Esophagus muscularis mucosa (tissue), 4 donors: ENCODE measurements at regions not wholly inside any gene's neighbourhood (a gene's known extent, or its start where the extent isn't known, plus 50 kb on each side); places are given as distances from the start of the nearest gene placed in this dataset.

Source experiments
- DNase-seq: peaks from one replicate; pipeline ENCODE4 v3.0.0-alpha.2; 2017; ENCODE audit errors: extremely low spot score
- H3K27ac ChIP-seq, 4 donors: fragments of 200-600 bp; sonication (generic); replicated peaks in 1 of 4; 1 replicate in 3 of 4; 2 replicates in 1 of 4; pipeline ENCODE4 v1.5.1; 2016 to 2019; ENCODE audit warnings: mild to moderate bottlenecking in 1 of 4
- H3K27me3 ChIP-seq, 4 donors: fragments of 200-600 bp; sonication (generic); one replicate each; pipeline versions ENCODE4 v1.5.1 to v1.6.0; 2016 to 2019
- H3K36me3 ChIP-seq, 4 donors: fragments of 200-600 bp; sonication (generic); one replicate each; pipeline ENCODE4 v1.5.1; 2016 to 2019
- H3K4me1 ChIP-seq, 4 donors: fragments of 200-600 bp; sonication (generic); one replicate each; pipeline ENCODE4 v1.5.1; 2016 to 2019
- H3K4me3 ChIP-seq, 4 donors: fragments of 200-600 bp; sonication (generic); 1 replicate in 2 of 4; 2 replicates in 2 of 4; pipeline ENCODE4 v1.5.1; 2016 to 2019; ENCODE audit warnings: mild to moderate bottlenecking in 4 of 4, moderate library complexity in 1 of 4
- H3K9me3 ChIP-seq, 4 donors: fragments of 200-600 bp; sonication (generic); 1 replicate in 3 of 4; 2 replicates in 1 of 4; pipeline ENCODE4 v1.5.1; 2016 to 2019
- CTCF ChIP-seq, 3 experiments: fragments of 200-600 bp in 2 of 3; fragments of 450-650 bp in 1 of 3; sonication (generic) in 2 of 3; IDR thresholded peaks; one replicate each; pipeline ENCODE4 v1.5.1; 2017 to 2019; ENCODE audit warnings: antibody characterized with exemption in 3 of 3, mild to moderate bottlenecking in 2 of 3, moderate library complexity in 1 of 3
- EP300 ChIP-seq: sonication (generic); formaldehyde crosslinking; IDR thresholded peaks from one replicate; pipeline ENCODE4 v1.6.1; 2017; ENCODE audit warnings: antibody characterized with exemption
- POLR2A ChIP-seq: fragments of 450-650 bp; IDR thresholded peaks from one replicate; pipeline ENCODE4 v1.6.1; 2017; ENCODE audit warnings: antibody characterized with exemption, moderate library complexity, mild to moderate bottlenecking, low read depth
- POLR2AphosphoS5 ChIP-seq, 2 donors: sonication (generic); formaldehyde crosslinking; IDR thresholded peaks; one replicate each; pipeline ENCODE4 v1.6.1; 2017; ENCODE audit warnings: antibody characterized with exemption in 2 of 2
- WGBS: methylation state at CpG from one replicate; pipeline ENCODE4 v1.1.5; 2018; 5-methylcytosine and 5-hydroxymethylcytosine counted together
- intact Hi-C: fragments of 100-400 bp; cut with DNase I; formaldehyde crosslinking; loops from one replicate; pipeline ENCODE4 v1.15.1; 2023

- Histone ChIP-seq H3K27ac (no peak overlapping the region), H3K4me1 (no peaks in the 10 kb centered on the region), H3K27me3 (peaks cover 0 to 22% (median 0%) of the 10 kb centered on the region in 4 donors), H3K4me3 (no peak overlapping the region), H3K36me3 (no peaks in the 10 kb centered on the region), H3K9me3 (peaks cover 0 to 10% (median 4%) of the 10 kb centered on the region in 4 donors)
- 100% methylated on average over 1 of the region's 1 CpG for WGBS
- no peak for DNase-seq
- intact Hi-C loops, result no loop called here
- TF ChIP-seq POLR2A (no peak), POLR2AphosphoS5 (IDR thresholded peaks at IDR 0.05) (no peak), CTCF (IDR thresholded peaks at IDR 0.05) (no peak), EP300 (no peak)
These were observed 231.3 kb downstream of the BUD13 start for GRCh38 chr11:116541460-116541859.

GRCh38 chr11:116540645-116541304 is 232.0 kb downstream of the BUD13 start:
- H3K4me1 ChIP-seq, result no peaks in the 10 kb centered on the region
- H3K36me3 ChIP-seq, result no peaks in the 10 kb centered on the region
- intact Hi-C loops, result no loop called here
- no peak overlapping the region for H3K27ac ChIP-seq
- H3K27me3 ChIP-seq, result peaks cover 0 to 29% (median 0%) of the 10 kb centered on the region in 4 donors
- 78% methylated on average over 3 of the region's 4 CpGs for WGBS
- no peak for TF ChIP-seq POLR2AphosphoS5 (IDR thresholded peaks at IDR 0.05)
- TF ChIP-seq POLR2A, result no peak
- TF ChIP-seq EP300, result no peak
- no peak for TF ChIP-seq CTCF (IDR thresholded peaks at IDR 0.05)
- H3K4me3 ChIP-seq, result no peak overlapping the region
- DNase-seq, result no peak
- peaks cover 0 to 10% (median 4%) of the 10 kb centered on the region in 4 donors for H3K9me3 ChIP-seq

- Histone ChIP-seq H3K4me1 (no peaks in the 10 kb centered on the region), H3K27ac (no peak overlapping the region), H3K4me3 (no peak overlapping the region), H3K27me3 (peaks cover 0 to 37% (median 0%) of the 10 kb centered on the region in 4 donors), H3K36me3 (no peaks in the 10 kb centered on the region), H3K9me3 (peaks cover 0 to 10% (median 4%) of the 10 kb centered on the region in 4 donors)
- DNase-seq, result no peak
- intact Hi-C loops, result no loop called here
- TF ChIP-seq POLR2A, result no peak
- WGBS, result 53% methylated on average over 2 of the region's 2 CpGs
These were observed 232.9 kb downstream of the BUD13 start for GRCh38 chr11:116539836-116540418.

GRCh38 chr11:116539211-116539610 is 233.6 kb downstream of the BUD13 start:
- 81% methylated on average over 4 of the region's 4 CpGs for WGBS
- peaks cover 0 to 44% (median 0%) of the 10 kb centered on the region in 4 donors for H3K27me3 ChIP-seq
- intact Hi-C loops, result no loop called here

More at GRCh38 chr11:116539211-116539610, 233.6 kb downstream of the BUD13 start:
- no peaks in the 10 kb centered on the region for H3K4me1 ChIP-seq
- no peaks in the 10 kb centered on the region for H3K36me3 ChIP-seq
- peaks cover 0 to 10% (median 4%) of the 10 kb centered on the region in 4 donors for H3K9me3 ChIP-seq
- TF ChIP-seq EP300, result no peak
- TF ChIP-seq CTCF (IDR thresholded peaks at IDR 0.05), result no peak
- no peak for TF ChIP-seq POLR2AphosphoS5 (IDR thresholded peaks at IDR 0.05)
- TF ChIP-seq POLR2A, result no peak
- no peak overlapping the region for H3K4me3 ChIP-seq
- H3K27ac ChIP-seq, result no peak overlapping the region
- no peak for DNase-seq
